K562 (cell line): ENCODE measurements at regions not wholly inside any gene's neighbourhood (a gene's known extent, or its start where the extent isn't known, plus 50 kb on each side); places are given as distances from the start of the nearest gene placed in this dataset.

Experiments
- ATAC-seq: fragments of 200-7000 bp; cut with Tn5 transposase; 3 replicates; pipeline ENCODE4 v1.9.1; 2020; ENCODE audit warnings: moderate library complexity
- BruUV-seq: library from RNA; stranded (reverse); fragments of 400-500 nt; replicated peaks from 2 replicates; lab custom pipeline; 2021; lab: Mats Ljungman, UMichigan
- CTCF ChIA-PET: fragments of 300-600 bp; formaldehyde crosslinking; extraction: SDS; loops from one replicate; lab custom pipeline; 2021; ENCODE audit warnings: low intra/inter-chr PET ratio; lab: Yijun Ruan, JAX
- POLR2A ChIA-PET: fragments of 300-600, 350-650 bp; sonication (Branson Sonifier 250); formaldehyde crosslinking; extraction: SDS; loops from one replicate; lab custom pipeline; 2021; ENCODE audit warnings: antibody characterized with exemption, inconsistent platforms; lab: Yijun Ruan, JAX
- DNase-seq, 4 experiments: peaks; one replicate each; pipeline versions ENCODE4 v3.0.0 to v3.0.0-alpha.2; 2011 to 2018; ENCODE audit warnings: low spot score in 3 of 4, mixed read lengths in 3 of 4; ENCODE audit errors: extremely low read depth in 1 of 4
- FAIRE-seq: peaks from 2 replicates; lab custom pipeline; 2011; peaks lifted over from hg19 to GRCh38; lab: Jason Lieb, UNC
- H2AFZ ChIP-seq: 2 replicates; pipeline ENCODE4 v1.6.0; 2011; ENCODE audit warnings: low read depth, low read length, control low read depth, inconsistent platforms
- H3K27ac ChIP-seq: fragments of 200-600 bp; 3 replicates; pipeline ENCODE4 v1.8.0; 2011; ENCODE audit warnings: low read depth, mild to moderate bottlenecking, control low read depth, inconsistent platforms, low read length, moderate library complexity, mixed read lengths; ENCODE audit errors: extremely low read depth
- H3K27me3 ChIP-seq, 2 experiments: fragments of 300-600 bp in 1 of 2; 2 replicates in 1 of 2; 3 replicates in 1 of 2; pipeline versions ENCODE4 v1.6.0 to v1.8.0; 2011; ENCODE audit warnings: inconsistent platforms in 2 of 2, low read length in 2 of 2, mild to moderate bottlenecking in 1 of 2, mixed read lengths in 1 of 2, moderate library complexity in 1 of 2; ENCODE audit not compliant: control insufficient read depth in 2 of 2, insufficient read depth in 2 of 2
- H3K36me3 ChIP-seq: fragments of 300-600 bp; 3 replicates; pipeline ENCODE4 v1.8.0; 2011; ENCODE audit warnings: mild to moderate bottlenecking, low read length, inconsistent platforms; ENCODE audit not compliant: control insufficient read depth, insufficient read depth
- H3K4me1 ChIP-seq, 2 experiments: fragments of 200-600 bp in 1 of 2; replicated peaks in 1 of 2; 2 replicates in 1 of 2; 3 replicates in 1 of 2; pipeline versions ENCODE4 v1.5.1 to v1.8.0; 2011; ENCODE audit warnings: inconsistent platforms in 2 of 2, low read length in 2 of 2, mild to moderate bottlenecking in 1 of 2, mixed read lengths in 1 of 2, moderate library complexity in 1 of 2; ENCODE audit not compliant: control insufficient read depth in 2 of 2, insufficient read depth in 2 of 2
- H3K4me2 ChIP-seq: 2 replicates; pipeline ENCODE4 v1.6.1; 2011; ENCODE audit warnings: low read length, control low read depth, inconsistent platforms, mixed read lengths; ENCODE audit not compliant: insufficient read depth
- H3K4me3 ChIP-seq: fragments of 200-600 bp; sonication (generic), shearing (Covaris generic); 2 replicates; pipeline ENCODE4 v1.5.1; 2016; ENCODE audit warnings: control low read depth, inconsistent platforms
- H3K79me2 ChIP-seq: fragments of 200-600 bp; 3 replicates; pipeline ENCODE4 v1.8.0; 2011; ENCODE audit warnings: low read length, inconsistent platforms; ENCODE audit not compliant: control insufficient read depth, insufficient read depth
- H3K9ac ChIP-seq, 2 experiments: 2 replicates each; pipeline versions ENCODE4 v1.6.0 to v1.6.1; 2011; ENCODE audit warnings: low read depth in 2 of 2, low read length in 2 of 2, control low read depth in 1 of 2, inconsistent platforms in 1 of 2, mild to moderate bottlenecking in 1 of 2, mixed read lengths in 1 of 2; ENCODE audit not compliant: insufficient read depth in 1 of 2
- H3K9me1 ChIP-seq: one replicate; pipeline ENCODE4 v1.6.0; 2011; ENCODE audit warnings: inconsistent platforms, mild to moderate bottlenecking, low read length, moderate library complexity; ENCODE audit not compliant: control insufficient read depth, insufficient read depth
- H3K9me3 ChIP-seq: replicated peaks from 2 replicates; pipeline ENCODE4 v1.5.1; 2011; ENCODE audit warnings: low read depth, low read length, inconsistent platforms; ENCODE audit not compliant: control insufficient read depth, insufficient read depth
- H4K20me1 ChIP-seq: replicated peaks from 2 replicates; pipeline ENCODE4 v1.6.1; 2011; ENCODE audit warnings: low read length, inconsistent platforms, mixed read lengths; ENCODE audit not compliant: control insufficient read depth, insufficient read depth
- CCNT2 ChIP-seq: IDR thresholded peaks from 2 replicates; pipeline ENCODE4 v1.6.1; 2011; ENCODE audit warnings: borderline replicate concordance, low read depth, mild to moderate bottlenecking, moderate library complexity, mixed read lengths, low read length; ENCODE audit not compliant: insufficient read length; ENCODE audit errors: extremely low read depth
- ETV6 ChIP-seq, 3 experiments: fragments of 150-350 bp in 1 of 3; sonication (generic) in 1 of 3; formaldehyde crosslinking in 1 of 3; IDR thresholded peaks; 2 replicates each; pipeline versions ENCODE4 v1.6.1 to v1.8.0; 2014 to 2022; ENCODE audit warnings: borderline replicate concordance in 2 of 3, low read depth in 2 of 3, antibody characterized with exemption in 1 of 3, low read length in 1 of 3, mild to moderate bottlenecking in 1 of 3, missing genetic modification reagents in 1 of 3
- MAZ ChIP-seq, 2 experiments: fragments of 450-650 bp in 1 of 2; sonication (generic) in 1 of 2; formaldehyde crosslinking; IDR thresholded peaks in 1 of 2; conservative IDR thresholded peaks in 1 of 2; 2 replicates each; pipeline versions ENCODE4 v1.4.0 to v1.5.0; 2020; ENCODE audit warnings: mild to moderate bottlenecking in 1 of 2, missing genetic modification reagents in 1 of 2
- SMARCE1 ChIP-seq: fragments of 450-650 bp; IDR thresholded peaks from 2 replicates; pipeline ENCODE4 v1.7.1; 2016; ENCODE audit warnings: mild to moderate bottlenecking
- TRIM28 ChIP-seq: fragments of 450-650 bp; IDR thresholded peaks from 2 replicates; pipeline ENCODE4 v1.6.1; 2017
- YY1 ChIP-seq, 3 experiments: IDR thresholded peaks; 2 replicates each; pipeline ENCODE4 v1.6.1; 2011; ENCODE audit warnings: low read length in 2 of 3, mild to moderate bottlenecking in 2 of 3, moderate library complexity in 2 of 3, borderline replicate concordance in 1 of 3, control low read depth in 1 of 3, low read depth in 1 of 3; ENCODE audit not compliant: insufficient read depth in 3 of 3, insufficient replicate concordance in 2 of 3, control insufficient read depth in 1 of 3, insufficient read length in 1 of 3; ENCODE audit errors: extremely low read depth in 1 of 3
- ZBTB17 ChIP-seq: fragments of 450-650 bp; formaldehyde crosslinking; IDR thresholded peaks from 2 replicates; pipeline ENCODE4 v1.4.0; 2020; ENCODE audit warnings: mild to moderate bottlenecking
- ZNF133 ChIP-seq: fragments of 250-450 bp; sonication (Bioruptor Pico); IDR thresholded peaks from 2 replicates; pipeline ENCODE4 v1.4.0; 2020; ENCODE audit warnings: mild to moderate bottlenecking
- WGBS: fragments of 100-300 bp; shearing (Covaris generic); methylation state at CpG from one replicate; pipeline ENCODE4 v1.1.6; 2016; ENCODE audit warnings: low coverage, mixed read lengths; ENCODE audit not compliant: insufficient coverage; ENCODE audit errors: missing lambda C conversion rate; 5-methylcytosine and 5-hydroxymethylcytosine counted together
- in situ Hi-C: fragments of 300-500 bp; cut with MboI; formaldehyde crosslinking; loops from 4 replicates; pipeline ENCODE4 v1.15.0; 2018; ENCODE audit warnings: inconsistent platforms, mixed read lengths
- intact Hi-C: fragments of 100-400 bp; cut with micrococcal nuclease; formaldehyde crosslinking; loops from 2 replicates; pipeline ENCODE4 v1.14.2; 2022
- TF ChIP-seq, protein P1 (sequence below): fragments of 250-450 bp; sonication (Bioruptor Pico); IDR thresholded peaks from 2 replicates; pipeline ENCODE4 v1.5.0; 2021; ENCODE audit warnings: mild to moderate bottlenecking, borderline replicate concordance
- TF ChIP-seq, protein P2 (sequence below): fragments of 250-450 bp; sonication (Bioruptor Pico); IDR thresholded peaks from 2 replicates; pipeline ENCODE4 v1.5.0; 2021

DNA sequence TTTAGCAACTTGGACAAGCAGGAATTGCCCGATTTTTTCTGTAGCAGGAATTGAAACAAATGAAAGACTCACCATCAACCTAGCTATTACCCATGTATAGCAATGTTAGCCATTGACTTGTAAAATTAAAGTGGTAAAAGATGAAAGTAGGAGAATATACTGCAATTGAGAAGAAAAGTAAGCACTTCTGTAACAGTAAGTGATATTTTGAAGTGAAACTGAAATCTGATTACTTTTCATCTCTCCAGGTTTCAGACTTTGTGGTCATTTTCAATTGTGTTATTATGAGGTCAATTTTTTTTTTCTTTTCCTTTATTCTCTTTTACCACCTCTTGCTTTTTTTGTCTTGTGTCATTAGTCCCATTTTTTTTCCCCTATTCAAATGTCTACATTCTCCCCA, 1078.2 kb downstream of the ZPLD1 start:
- Histone ChIP-seq H4K20me1 (no peaks in the 10 kb centered on the region), H2AFZ (no peak overlapping the region), H3K4me3 (no peak overlapping the region), H3K27me3 (no peaks in the 10 kb centered on the region), H3K9me3 (no peaks in the 10 kb centered on the region), H3K79me2 (no peaks in the 10 kb centered on the region), H3K36me3 (no peaks in the 10 kb centered on the region), H3K27ac (no peak overlapping the region), H3K4me1 (no peaks in the 10 kb centered on the region), H3K4me2 (no peak overlapping the region), H3K9me1 (no peaks in the 10 kb centered on the region), H3K9ac (no peak overlapping the region)
- DNase-seq (no peak), FAIRE-seq (no peak), ATAC-seq (no peak)
- intact Hi-C loops = no loop called here
- BruUV-seq = no TSS peak
- TF ChIP-seq, protein P1, sequence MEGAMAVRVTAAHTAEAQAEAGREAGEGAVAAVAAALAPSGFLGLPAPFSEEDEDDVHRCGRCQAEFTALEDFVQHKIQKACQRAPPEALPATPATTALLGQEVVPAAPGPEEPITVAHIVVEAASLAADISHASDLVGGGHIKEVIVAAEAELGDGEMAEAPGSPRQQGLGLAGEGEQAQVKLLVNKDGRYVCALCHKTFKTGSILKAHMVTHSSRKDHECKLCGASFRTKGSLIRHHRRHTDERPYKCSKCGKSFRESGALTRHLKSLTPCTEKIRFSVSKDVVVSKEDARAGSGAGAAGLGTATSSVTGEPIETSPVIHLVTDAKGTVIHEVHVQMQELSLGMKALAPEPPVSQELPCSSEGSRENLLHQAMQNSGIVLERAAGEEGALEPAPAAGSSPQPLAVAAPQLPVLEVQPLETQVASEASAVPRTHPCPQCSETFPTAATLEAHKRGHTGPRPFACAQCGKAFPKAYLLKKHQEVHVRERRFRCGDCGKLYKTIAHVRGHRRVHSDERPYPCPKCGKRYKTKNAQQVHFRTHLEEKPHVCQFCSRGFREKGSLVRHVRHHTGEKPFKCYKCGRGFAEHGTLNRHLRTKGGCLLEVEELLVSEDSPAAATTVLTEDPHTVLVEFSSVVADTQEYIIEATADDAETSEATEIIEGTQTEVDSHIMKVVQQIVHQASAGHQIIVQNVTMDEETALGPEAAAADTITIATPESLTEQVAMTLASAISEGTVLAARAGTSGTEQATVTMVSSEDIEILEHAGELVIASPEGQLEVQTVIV (CRISPR knock-in tag) = no peak
- TF ChIP-seq SMARCE1 (no peak), MAZ (CRISPR knock-in tag; conservative IDR thresholded peaks at IDR 0.05 in 1 of 2, IDR thresholded peaks at IDR 0.05 in 1 of 2) (no peak), ZNF133 (CRISPR knock-in tag) (no peak), TRIM28 (no peak), CCNT2 (no peak), ETV6 (IDR thresholded peaks at IDR 0.05; ENCODE audit: borderline replicate concordance in 1 of 2, low read depth in 2 of 2, low read length in 1 of 2) (no peak), ETV6 (CRISPR knock-in tag; IDR thresholded peaks at IDR 0.05; ENCODE audit: borderline replicate concordance) (no peak), ZBTB17 (CRISPR knock-in tag) (no peak), YY1 (IDR thresholded peaks at IDR 0.05; ENCODE audit: borderline replicate concordance in 1 of 3, control insufficient read depth in 1 of 3, extremely low read depth in 1 of 3, insufficient read depth in 3 of 3, insufficient read length in 1 of 3, insufficient replicate concordance in 2 of 3, low read depth in 1 of 3, low read length in 2 of 3) (no peak)
- TF ChIP-seq, protein P2, sequence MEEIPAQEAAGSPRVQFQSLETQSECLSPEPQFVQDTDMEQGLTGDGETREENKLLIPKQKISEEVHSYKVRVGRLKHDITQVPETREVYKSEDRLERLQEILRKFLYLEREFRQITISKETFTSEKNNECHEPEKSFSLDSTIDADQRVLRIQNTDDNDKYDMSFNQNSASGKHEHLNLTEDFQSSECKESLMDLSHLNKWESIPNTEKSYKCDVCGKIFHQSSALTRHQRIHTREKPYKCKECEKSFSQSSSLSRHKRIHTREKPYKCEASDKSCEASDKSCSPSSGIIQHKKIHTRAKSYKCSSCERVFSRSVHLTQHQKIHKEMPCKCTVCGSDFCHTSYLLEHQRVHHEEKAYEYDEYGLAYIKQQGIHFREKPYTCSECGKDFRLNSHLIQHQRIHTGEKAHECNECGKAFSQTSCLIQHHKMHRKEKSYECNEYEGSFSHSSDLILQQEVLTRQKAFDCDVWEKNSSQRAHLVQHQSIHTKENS (CRISPR knock-in tag) = no peak
- POLR2A ChIA-PET = no interaction called here
- 0% methylated on average over 1 of the region's 1 CpG for WGBS
- in situ Hi-C loops = no loop called here
- CTCF ChIA-PET = no interaction called here
